ENCODE measurements at regions not wholly inside any gene's neighbourhood (a gene's known extent, or its start where the extent isn't known, plus 50 kb on each side); places are given as distances from the start of the nearest gene placed in this dataset.

GRCh38 chr18:54762386-54762785 lies 65.9 kb upstream of the RAB27B start:
- TF ChIP-seq CTCF (IDR thresholded peaks at IDR 0.05) (no peak), POLR2A (IDR thresholded peaks at IDR 0.05) (no peak)

Data from testis (tissue), 2 donors.